Loucy (cell line): ENCODE measurements at regions not wholly inside any gene's neighbourhood (a gene's known extent, or its start where the extent isn't known, plus 50 kb on each side); places are given as distances from the start of the nearest gene placed in this dataset.

Experiments used
- H2AFZ ChIP-seq: fragments of 200-600 bp; sonication (generic); 2 replicates; pipeline ENCODE4 v1.6.0; 2016; ENCODE audit warnings: antibody characterized with exemption, mild to moderate bottlenecking, low read length, moderate library complexity
- H3F3A ChIP-seq: fragments of 200-600 bp; 2 replicates; pipeline ENCODE4 v1.6.0; 2016; ENCODE audit warnings: antibody characterized with exemption, low read depth, mild to moderate bottlenecking
- H3K27me3 ChIP-seq: fragments of 200-600 bp; sonication (generic); 2 replicates; pipeline ENCODE4 v1.6.1; 2014; ENCODE audit warnings: low read length, mild to moderate bottlenecking; ENCODE audit not compliant: insufficient read depth, poor library complexity, severe bottlenecking
- H3K36me3 ChIP-seq: fragments of 200-600 bp; sonication (generic); 2 replicates; pipeline ENCODE4 v1.6.1; 2016; ENCODE audit warnings: low read length; ENCODE audit not compliant: insufficient read depth
- H3K4me1 ChIP-seq: fragments of 200-600 bp; sonication (generic); 2 replicates; pipeline ENCODE4 v1.5.1; 2014; ENCODE audit warnings: low read length, mild to moderate bottlenecking; ENCODE audit not compliant: insufficient read depth, poor library complexity, severe bottlenecking
- H3K4me2 ChIP-seq: fragments of 200-600 bp; sonication (generic); 2 replicates; pipeline ENCODE4 v1.6.0; 2014; ENCODE audit warnings: antibody characterized with exemption, low read length, low read depth, mild to moderate bottlenecking; ENCODE audit not compliant: poor library complexity, severe bottlenecking
- H3K4me3 ChIP-seq: fragments of 200-600 bp; sonication (generic); 2 replicates; pipeline ENCODE4 v1.5.1; 2014; ENCODE audit warnings: low read length, mild to moderate bottlenecking, mixed read lengths; ENCODE audit not compliant: poor library complexity, severe bottlenecking
- H3K79me2 ChIP-seq: fragments of 200-600 bp; sonication (generic); 2 replicates; pipeline ENCODE4 v1.6.1; 2014; ENCODE audit warnings: low read length; ENCODE audit not compliant: insufficient read depth
- H3K9ac ChIP-seq: fragments of 200-600 bp; sonication (generic); 2 replicates; pipeline ENCODE4 v1.6.0; 2014; ENCODE audit warnings: mild to moderate bottlenecking, low read depth, low read length, moderate library complexity; ENCODE audit not compliant: poor library complexity, severe bottlenecking
- H3K9me2 ChIP-seq: fragments of 200-600 bp; sonication (generic); replicated peaks from 2 replicates; pipeline ENCODE4 v1.6.1; 2016; ENCODE audit warnings: low read depth, low read length, mixed read lengths
- H3K9me3 ChIP-seq: fragments of 200-600 bp; sonication (generic); 2 replicates; pipeline ENCODE4 v1.6.1; 2014; ENCODE audit warnings: mild to moderate bottlenecking, antibody characterized with exemption, low read length, low read depth; ENCODE audit not compliant: insufficient read depth
- H4K20me1 ChIP-seq: fragments of 200-600 bp; sonication (generic); 2 replicates; pipeline ENCODE4 v1.6.0; 2014; ENCODE audit warnings: antibody characterized with exemption, low read length, mild to moderate bottlenecking; ENCODE audit not compliant: insufficient read depth, poor library complexity, severe bottlenecking
- EZH2phosphoT487 ChIP-seq: fragments of 200-600 bp; IDR thresholded peaks from 2 replicates; pipeline ENCODE4 v1.6.1; 2018; ENCODE audit warnings: antibody characterized with exemption, mild to moderate bottlenecking, moderate library complexity, borderline replicate concordance
- TF ChIP-seq, protein P1 (sequence below): fragments of 200-600 bp; sonication (generic); conservative IDR thresholded peaks from 2 replicates; pipeline ENCODE4 v1.5.1; 2014; ENCODE audit warnings: mild to moderate bottlenecking, antibody characterized with exemption, low read length

DNA sequence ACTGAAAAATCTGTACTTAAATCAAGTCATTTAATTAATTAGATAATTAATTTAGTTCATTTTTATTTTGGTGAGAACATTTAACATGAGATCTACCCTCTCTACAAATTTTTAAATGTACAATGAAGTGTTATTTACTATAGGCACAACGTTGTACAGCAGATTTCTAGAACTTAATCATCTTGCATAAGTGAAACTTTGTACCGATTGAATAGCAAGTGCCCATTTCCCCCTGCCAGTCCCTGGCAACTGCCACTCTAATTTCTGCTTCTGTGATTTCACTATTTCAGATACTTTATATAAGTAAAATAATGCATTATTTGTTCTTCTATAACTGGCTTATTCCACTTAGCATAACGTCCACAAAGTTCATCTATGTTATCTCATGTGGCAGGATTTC, 50.1 kb upstream of the SYTL5 start:
- H3K4me3 ChIP-seq = no peak overlapping the region
- H3K9ac ChIP-seq = no peak overlapping the region
- H3K27me3 ChIP-seq = no peaks in the 10 kb centered on the region
- H4K20me1 ChIP-seq = no peaks in the 10 kb centered on the region
- no peaks in the 10 kb centered on the region for H3F3A ChIP-seq
- no peaks in the 10 kb centered on the region for H3K79me2 ChIP-seq
- H3K9me2 ChIP-seq = no peaks in the 10 kb centered on the region
- H2AFZ ChIP-seq = no peak overlapping the region
- no peak for TF ChIP-seq EZH2phosphoT487
- TF ChIP-seq, protein P1, sequence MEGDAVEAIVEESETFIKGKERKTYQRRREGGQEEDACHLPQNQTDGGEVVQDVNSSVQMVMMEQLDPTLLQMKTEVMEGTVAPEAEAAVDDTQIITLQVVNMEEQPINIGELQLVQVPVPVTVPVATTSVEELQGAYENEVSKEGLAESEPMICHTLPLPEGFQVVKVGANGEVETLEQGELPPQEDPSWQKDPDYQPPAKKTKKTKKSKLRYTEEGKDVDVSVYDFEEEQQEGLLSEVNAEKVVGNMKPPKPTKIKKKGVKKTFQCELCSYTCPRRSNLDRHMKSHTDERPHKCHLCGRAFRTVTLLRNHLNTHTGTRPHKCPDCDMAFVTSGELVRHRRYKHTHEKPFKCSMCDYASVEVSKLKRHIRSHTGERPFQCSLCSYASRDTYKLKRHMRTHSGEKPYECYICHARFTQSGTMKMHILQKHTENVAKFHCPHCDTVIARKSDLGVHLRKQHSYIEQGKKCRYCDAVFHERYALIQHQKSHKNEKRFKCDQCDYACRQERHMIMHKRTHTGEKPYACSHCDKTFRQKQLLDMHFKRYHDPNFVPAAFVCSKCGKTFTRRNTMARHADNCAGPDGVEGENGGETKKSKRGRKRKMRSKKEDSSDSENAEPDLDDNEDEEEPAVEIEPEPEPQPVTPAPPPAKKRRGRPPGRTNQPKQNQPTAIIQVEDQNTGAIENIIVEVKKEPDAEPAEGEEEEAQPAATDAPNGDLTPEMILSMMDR = no peak
- H3K36me3 ChIP-seq = no peaks in the 10 kb centered on the region
- no peaks in the 10 kb centered on the region for H3K4me1 ChIP-seq
- H3K9me3 ChIP-seq = no peaks in the 10 kb centered on the region
- no peak overlapping the region for H3K4me2 ChIP-seq
